Esophagus squamous epithelium (tissue), 4 donors: ENCODE measurements at regions not wholly inside any gene's neighbourhood (a gene's known extent, or its start where the extent isn't known, plus 50 kb on each side); places are given as distances from the start of the nearest gene placed in this dataset.

Experiments
- POLR2A ChIP-seq, 4 donors: fragments of 450-650 bp; IDR thresholded peaks; one replicate each; pipeline ENCODE4 v1.6.1; 2017; ENCODE audit warnings: antibody characterized with exemption in 4 of 4, mild to moderate bottlenecking in 4 of 4, moderate library complexity in 3 of 4
- TF ChIP-seq, protein P1 (sequence below), 6 experiments: fragments of 450-650 bp in 4 of 6; fragments of 200-600 bp in 2 of 6; sonication (generic) in 2 of 6; IDR thresholded peaks; one replicate each; pipeline ENCODE4 v1.5.1; 2016 to 2019; ENCODE audit warnings: antibody characterized with exemption in 6 of 6, mild to moderate bottlenecking in 4 of 6, moderate library complexity in 4 of 6

DNA sequence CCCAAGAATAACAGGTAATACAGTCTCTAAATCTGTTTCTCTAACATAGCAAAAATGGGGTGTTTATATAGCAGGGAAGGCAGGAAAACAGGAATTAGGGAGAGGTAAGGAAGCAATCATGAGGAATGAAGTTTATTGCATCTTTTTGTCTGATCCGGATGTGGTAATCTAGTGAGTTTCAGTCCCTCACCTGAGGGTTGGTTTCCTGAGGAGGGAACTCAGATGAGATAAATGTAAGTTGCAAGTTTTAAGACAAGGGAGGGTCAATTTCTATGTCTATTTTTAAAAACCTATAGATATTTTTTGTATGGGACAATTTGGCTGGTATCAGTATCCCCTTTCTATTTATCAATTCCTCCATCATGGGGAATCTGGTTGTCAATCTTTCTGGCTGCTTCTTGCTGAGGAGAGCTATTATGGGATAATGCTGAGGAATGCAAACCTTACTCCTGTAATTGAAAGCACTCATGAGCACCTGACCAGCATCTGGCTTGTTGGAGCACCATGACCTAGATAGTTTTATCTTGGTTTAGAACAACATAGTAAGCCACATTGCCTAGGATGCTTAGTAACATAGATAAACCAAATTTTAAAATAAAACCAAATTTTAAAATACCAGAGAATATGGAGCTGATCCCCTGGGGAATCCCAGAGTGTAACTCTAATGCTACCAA is 130.1 kb downstream of the ADAM29 start:
- TF ChIP-seq, protein P1, sequence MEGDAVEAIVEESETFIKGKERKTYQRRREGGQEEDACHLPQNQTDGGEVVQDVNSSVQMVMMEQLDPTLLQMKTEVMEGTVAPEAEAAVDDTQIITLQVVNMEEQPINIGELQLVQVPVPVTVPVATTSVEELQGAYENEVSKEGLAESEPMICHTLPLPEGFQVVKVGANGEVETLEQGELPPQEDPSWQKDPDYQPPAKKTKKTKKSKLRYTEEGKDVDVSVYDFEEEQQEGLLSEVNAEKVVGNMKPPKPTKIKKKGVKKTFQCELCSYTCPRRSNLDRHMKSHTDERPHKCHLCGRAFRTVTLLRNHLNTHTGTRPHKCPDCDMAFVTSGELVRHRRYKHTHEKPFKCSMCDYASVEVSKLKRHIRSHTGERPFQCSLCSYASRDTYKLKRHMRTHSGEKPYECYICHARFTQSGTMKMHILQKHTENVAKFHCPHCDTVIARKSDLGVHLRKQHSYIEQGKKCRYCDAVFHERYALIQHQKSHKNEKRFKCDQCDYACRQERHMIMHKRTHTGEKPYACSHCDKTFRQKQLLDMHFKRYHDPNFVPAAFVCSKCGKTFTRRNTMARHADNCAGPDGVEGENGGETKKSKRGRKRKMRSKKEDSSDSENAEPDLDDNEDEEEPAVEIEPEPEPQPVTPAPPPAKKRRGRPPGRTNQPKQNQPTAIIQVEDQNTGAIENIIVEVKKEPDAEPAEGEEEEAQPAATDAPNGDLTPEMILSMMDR (IDR thresholded peaks at IDR 0.05), result no peak
- TF ChIP-seq POLR2A (IDR thresholded peaks at IDR 0.05), result no peak
